GM21447 (cell line): ENCODE measurements at regions not wholly inside any gene's neighbourhood (a gene's known extent, or its start where the extent isn't known, plus 50 kb on each side); places are given as distances from the start of the nearest gene placed in this dataset.
A peak's percentile ranks its signal among the peaks of the same experiment; 100 is the strongest.

ENCODE experiments used
- ATAC-seq: cut with Tn5 transposase; IDR thresholded peaks from one replicate; pipeline ENCODE4 v1.9.1; 2021; ENCODE audit not compliant: unreplicated experiment

- no peak for ATAC-seq
Measured at GRCh38 chr7:86975449-86975848, 84.0 kb downstream of the ELAPOR2 start.

- no peak for ATAC-seq
Measured at GRCh38 chr7:86972072-86972471, 87.4 kb downstream of the ELAPOR2 start.

- ATAC-seq, result no peak
Measured at GRCh38 chr7:86970986-86971385, 88.5 kb downstream of the ELAPOR2 start.

- ATAC-seq, result no peak
Measured at GRCh38 chr7:86970547-86970946, 88.9 kb downstream of the ELAPOR2 start.

- ATAC-seq, result no peak
Measured at GRCh38 chr7:86969865-86970264, 89.6 kb downstream of the ELAPOR2 start.

- no peak for ATAC-seq
Measured at GRCh38 chr7:86968618-86969017, 90.8 kb downstream of the ELAPOR2 start.

GRCh38 chr7:86966916-86967315 is 92.5 kb downstream of the ELAPOR2 start:
- no peak for ATAC-seq

- no peak for ATAC-seq
Measured at GRCh38 chr7:86965727-86966120, 93.7 kb downstream of the ELAPOR2 start.

GRCh38 chr7:86964973-86965726 is 94.3 kb downstream of the ELAPOR2 start:
- no peak for ATAC-seq

- peak; percentile 77 for ATAC-seq
Measured at GRCh38 chr7:86963599-86964230, 95.7 kb downstream of the ELAPOR2 start.

- ATAC-seq, result no peak
Measured at GRCh38 chr7:86962623-86963022, 96.8 kb downstream of the ELAPOR2 start.

- no peak for ATAC-seq
Measured at GRCh38 chr7:86961686-86962085, 97.8 kb downstream of the ELAPOR2 start.

GRCh38 chr7:86958380-86958779 is 101.1 kb downstream of the ELAPOR2 start:
- no peak for ATAC-seq

- no peak for ATAC-seq
Measured at GRCh38 chr7:86956567-86956966, 102.9 kb downstream of the ELAPOR2 start.

- ATAC-seq, result peak; percentile 46
Measured at GRCh38 chr7:86955895-86956503, 103.5 kb downstream of the ELAPOR2 start.

- no peak for ATAC-seq
Measured at GRCh38 chr7:86954971-86955370, 104.5 kb downstream of the ELAPOR2 start.

- ATAC-seq, result no peak
Measured at GRCh38 chr7:86953653-86954336, 105.7 kb downstream of the ELAPOR2 start.

- ATAC-seq, result no peak
Measured at GRCh38 chr7:86953219-86953618, 106.2 kb downstream of the ELAPOR2 start.

- ATAC-seq, result no peak
Measured at GRCh38 chr7:86951895-86952294, 107.6 kb downstream of the ELAPOR2 start.

GRCh38 chr7:86950944-86951343 is 108.5 kb downstream of the ELAPOR2 start:
- no peak for ATAC-seq

- ATAC-seq, result no peak
Measured at GRCh38 chr7:86950360-86950759, 109.1 kb downstream of the ELAPOR2 start.
